Mesenchymal stem cell (in vitro differentiated cells and primary cell): ENCODE measurements at regions not wholly inside any gene's neighbourhood (a gene's known extent, or its start where the extent isn't known, plus 50 kb on each side); places are given as distances from the start of the nearest gene placed in this dataset.
"Not testable (repeated sequence)": the region's sequence is repeated elsewhere in the genome, so short reads cannot be mapped to it uniquely, and the experiment has no call there.

Experiments used
- DNase-seq: peaks from one replicate; pipeline ENCODE4 v3.0.0-alpha.2; 2013
- H2AFZ ChIP-seq: one replicate; pipeline ENCODE4 v1.6.1; 2013; ENCODE audit warnings: low read depth, mild to moderate bottlenecking, control low read depth, inconsistent platforms, low read length, moderate library complexity
- H2AK5ac ChIP-seq: 2 replicates; pipeline ENCODE4 v1.6.1; 2013; ENCODE audit warnings: low read length, moderate library complexity, mild to moderate bottlenecking, inconsistent platforms; ENCODE audit not compliant: severe bottlenecking
- H2BK120ac ChIP-seq: one replicate; pipeline ENCODE4 v1.6.1; 2013; ENCODE audit warnings: low read depth, mild to moderate bottlenecking, inconsistent platforms, low read length, moderate library complexity
- H2BK12ac ChIP-seq, 2 experiments: one replicate each; pipeline ENCODE4 v1.6.1; 2013; ENCODE audit warnings: inconsistent platforms in 2 of 2, low read length in 2 of 2, mild to moderate bottlenecking in 2 of 2, moderate library complexity in 2 of 2, control low read depth in 1 of 2
- H2BK15ac ChIP-seq: one replicate; pipeline ENCODE4 v1.6.1; 2013; ENCODE audit warnings: mild to moderate bottlenecking, low read depth, inconsistent platforms; ENCODE audit not compliant: poor library complexity, severe bottlenecking
- H2BK5ac ChIP-seq: 2 replicates; pipeline ENCODE4 v1.6.1; 2013; ENCODE audit warnings: low read depth, mild to moderate bottlenecking, low read length, control low read depth, inconsistent platforms; ENCODE audit not compliant: poor library complexity, severe bottlenecking
- H3K14ac ChIP-seq, 2 experiments: one replicate each; pipeline ENCODE4 v1.6.1; 2013; ENCODE audit warnings: inconsistent platforms in 2 of 2, low read length in 2 of 2, control low read depth in 1 of 2, mild to moderate bottlenecking in 1 of 2, moderate library complexity in 1 of 2
- H3K18ac ChIP-seq, 2 experiments: one replicate each; pipeline ENCODE4 v1.6.1; 2013; ENCODE audit warnings: inconsistent platforms in 2 of 2, low read length in 2 of 2, control low read depth in 1 of 2, low read depth in 1 of 2, mild to moderate bottlenecking in 1 of 2
- H3K23ac ChIP-seq, 2 experiments: one replicate each; pipeline ENCODE4 v1.6.1; 2013; ENCODE audit warnings: inconsistent platforms in 2 of 2, low read length in 2 of 2, mild to moderate bottlenecking in 2 of 2, moderate library complexity in 2 of 2, control low read depth in 1 of 2
- H3K27ac ChIP-seq: 2 replicates; pipeline ENCODE4 v1.5.1; 2013; ENCODE audit warnings: mild to moderate bottlenecking, moderate library complexity, low read length, control low read depth, inconsistent platforms; ENCODE audit not compliant: poor library complexity, severe bottlenecking
- H3K27me3 ChIP-seq, 2 experiments: 2 replicates each; pipeline versions ENCODE4 v1.6.1 to v1.7.0; 2013; ENCODE audit warnings: low read length in 2 of 2, mild to moderate bottlenecking in 2 of 2, moderate library complexity in 2 of 2, control low read depth in 1 of 2, inconsistent platforms in 1 of 2; ENCODE audit not compliant: control insufficient read depth in 1 of 2, insufficient read depth in 1 of 2
- H3K36me3 ChIP-seq, 2 experiments: 2 replicates each; pipeline versions ENCODE4 v1.6.1 to v1.7.0; 2013; ENCODE audit warnings: low read length in 2 of 2, control low read depth in 1 of 2, inconsistent platforms in 1 of 2, low read depth in 1 of 2, mild to moderate bottlenecking in 1 of 2; ENCODE audit not compliant: insufficient read depth in 2 of 2, control insufficient read depth in 1 of 2
- H3K4ac ChIP-seq, 2 experiments: one replicate each; pipeline ENCODE4 v1.6.1; 2013; ENCODE audit warnings: inconsistent platforms in 2 of 2, low read length in 2 of 2, mild to moderate bottlenecking in 2 of 2, moderate library complexity in 2 of 2, control low read depth in 1 of 2, low read depth in 1 of 2
- H3K4me1 ChIP-seq: 2 replicates; pipeline ENCODE4 v1.6.1; 2013; ENCODE audit warnings: low read depth, low read length, control low read depth; ENCODE audit not compliant: control insufficient read depth, insufficient read depth
- H3K4me2 ChIP-seq: 2 replicates; pipeline ENCODE4 v1.6.1; 2013; ENCODE audit warnings: low read length, mild to moderate bottlenecking, inconsistent platforms; ENCODE audit not compliant: poor library complexity, severe bottlenecking
- H3K4me3 ChIP-seq, 2 experiments: 2 replicates each; pipeline versions ENCODE4 v1.5.1 to v1.7.0; 2013; ENCODE audit warnings: low read length in 2 of 2, mild to moderate bottlenecking in 2 of 2, control low read depth in 1 of 2, low read depth in 1 of 2; ENCODE audit not compliant: insufficient read depth in 1 of 2
- H3K79me1 ChIP-seq: replicated peaks from 2 replicates; pipeline ENCODE4 v1.6.1; 2013; ENCODE audit warnings: mild to moderate bottlenecking, control low read depth, low read length, inconsistent platforms; ENCODE audit not compliant: poor library complexity, severe bottlenecking
- H3K9ac ChIP-seq: 2 replicates; pipeline ENCODE4 v1.7.0; 2013; ENCODE audit warnings: mild to moderate bottlenecking, low read length, moderate library complexity
- H3K9me3 ChIP-seq: 2 replicates; pipeline ENCODE4 v1.7.0; 2013; ENCODE audit warnings: mild to moderate bottlenecking, low read length; ENCODE audit not compliant: control insufficient read depth
- H4K8ac ChIP-seq: one replicate; pipeline ENCODE4 v1.6.1; 2013; ENCODE audit warnings: inconsistent platforms, mild to moderate bottlenecking, low read length, moderate library complexity
- H4K91ac ChIP-seq: one replicate; pipeline ENCODE4 v1.6.1; 2013; ENCODE audit warnings: mild to moderate bottlenecking, low read length, inconsistent platforms
- WGBS: methylation state at CpG from one replicate; pipeline ENCODE4 v1.1.7; 2013; ENCODE audit warnings: mixed read lengths; 5-methylcytosine and 5-hydroxymethylcytosine counted together

DNA sequence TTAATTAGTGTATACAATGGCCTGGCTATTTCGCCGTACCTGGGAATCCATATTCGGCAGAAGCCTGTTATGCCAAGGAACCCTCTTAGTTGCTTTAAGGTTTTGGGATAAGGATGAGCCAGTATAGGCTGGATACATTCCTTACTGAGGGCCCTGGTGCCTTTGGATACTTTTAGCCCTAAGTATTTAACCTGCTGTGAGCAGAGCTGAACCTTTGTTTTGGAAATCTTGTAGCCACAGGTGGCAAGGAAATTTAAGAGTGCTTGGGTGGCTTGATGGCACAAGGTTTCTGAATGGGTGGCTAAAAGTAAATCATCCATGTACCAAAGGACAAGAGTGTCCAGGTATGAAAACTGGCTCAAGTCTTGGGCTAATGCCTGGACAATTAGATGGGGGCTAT, 92.2 kb upstream of the RHOBTB1 start:
- not testable (repeated sequence) for H3K9ac ChIP-seq, H3K9me3 ChIP-seq, H3K27me3 ChIP-seq, H3K79me1 ChIP-seq, DNase-seq, H3K4ac ChIP-seq, H4K8ac ChIP-seq, H2BK5ac ChIP-seq, H4K91ac ChIP-seq, H3K18ac ChIP-seq, H2AFZ ChIP-seq, H2BK120ac ChIP-seq, H3K4me2 ChIP-seq, H2BK15ac ChIP-seq, H3K36me3 ChIP-seq, H3K4me3 ChIP-seq, H3K4me1 ChIP-seq, H2AK5ac ChIP-seq, H3K14ac ChIP-seq, H2BK12ac ChIP-seq, H3K27ac ChIP-seq, H3K23ac ChIP-seq
- WGBS: 100% methylated on average over 3 of the region's 3 CpGs

GRCh38 chr10:61031341-61031740, 87.4 kb upstream of the RHOBTB1 start:
- H3K4me1 ChIP-seq: peaks cover 3% of the 10 kb centered on the region

DNA sequence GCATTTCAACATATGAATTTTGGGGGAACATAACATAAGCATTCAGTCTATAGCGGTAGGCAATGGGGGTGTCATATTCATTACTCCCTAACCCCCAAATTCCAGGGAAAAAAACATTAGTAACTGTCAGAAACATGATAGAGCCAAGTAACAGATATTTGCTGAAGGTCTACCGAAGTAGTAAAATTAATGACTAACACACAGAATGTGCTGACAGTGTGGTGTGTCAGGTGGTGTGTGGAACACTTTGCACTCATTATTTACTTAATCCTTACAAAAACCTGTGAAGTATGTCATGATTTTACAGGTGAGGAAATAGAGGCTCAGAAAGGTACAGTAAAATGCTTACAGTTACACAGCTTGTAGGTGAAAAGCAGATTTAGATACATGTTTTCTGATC, 85.4 kb upstream of the RHOBTB1 start:
- no CpG with 5 or more reads among the region's 2 CpGs for WGBS
- Histone ChIP-seq H3K14ac (no peak overlapping the region), H3K79me1 (no peaks in the 10 kb centered on the region)

More at GRCh38 chr10:61031341-61031740, 87.4 kb upstream of the RHOBTB1 start:
- no peak overlapping the region for H2BK15ac ChIP-seq
- H3K4me2 ChIP-seq: no peak overlapping the region
- H2BK120ac ChIP-seq: no peak overlapping the region
- no peak overlapping the region for H3K4me3 ChIP-seq
- no peak overlapping the region for H2AK5ac ChIP-seq
- no peak overlapping the region for H2AFZ ChIP-seq
- H3K27ac ChIP-seq: no peak overlapping the region
- peaks cover 0 to 6% of the 10 kb centered on the region in 2 experiments for H3K27me3 ChIP-seq
- no peak overlapping the region for H2BK5ac ChIP-seq
- no peak overlapping the region for H3K14ac ChIP-seq
- no peak overlapping the region for H3K18ac ChIP-seq
- H3K9ac ChIP-seq: no peak overlapping the region
- 97% methylated on average over 3 of the region's 3 CpGs for WGBS
- no peaks in the 10 kb centered on the region for H3K9me3 ChIP-seq
- H4K8ac ChIP-seq: no peak overlapping the region
- H3K36me3 ChIP-seq: no peaks in the 10 kb centered on the region
- no peaks in the 10 kb centered on the region for H3K79me1 ChIP-seq
- peak overlapping the region in 1 of 2 experiments; percentile 37 for H3K4ac ChIP-seq
- H3K23ac ChIP-seq: no peak overlapping the region
- DNase-seq: no peak
- no peak overlapping the region for H2BK12ac ChIP-seq
- no peak overlapping the region for H4K91ac ChIP-seq

DNA sequence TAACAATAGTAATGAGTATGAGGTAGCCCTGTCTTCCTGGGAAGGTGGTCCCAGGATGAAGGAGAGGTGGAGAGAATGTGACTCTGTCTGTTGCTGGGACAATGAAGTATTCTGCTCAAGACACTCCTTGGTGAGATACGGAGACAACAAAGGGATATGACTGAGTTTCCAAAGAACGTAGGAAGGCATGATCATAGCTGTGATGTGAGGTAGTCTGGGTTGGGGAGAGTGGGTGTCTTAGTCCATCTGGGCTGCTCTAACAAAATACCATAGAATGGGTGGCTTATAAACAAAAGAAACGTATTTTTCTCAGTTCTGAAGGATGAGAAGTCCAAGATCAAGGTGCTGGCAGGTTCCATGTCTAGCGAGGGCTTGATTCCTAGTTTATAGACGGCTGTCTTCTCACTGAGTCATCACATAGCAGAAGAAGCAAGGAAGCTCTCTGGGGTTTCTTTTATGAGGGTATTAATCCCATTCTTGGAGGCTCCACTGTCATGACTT, 84.9 kb upstream of the RHOBTB1 start:
- peak; percentile 38 for DNase-seq
- Histone ChIP-seq H3K4me3 (no peak overlapping the region), H3K18ac (no peak overlapping the region), H4K91ac (no peak overlapping the region), H4K8ac (no peak overlapping the region), H3K4me1 (peaks cover 3% of the 10 kb centered on the region), H3K4ac (no peak overlapping the region), H2BK5ac (peak overlapping the region; percentile 59), H3K23ac (no peak overlapping the region), H2BK12ac (peak overlapping the region in 1 of 2 experiments; percentile 10), H2AK5ac (peak overlapping the region; percentile 4), H3K27ac (peak overlapping the region; percentile 73), H3K4me2 (no peak overlapping the region), H2AFZ (peak overlapping the region; percentile 61), H2BK120ac (no peak overlapping the region), H3K36me3 (no peaks in the 10 kb centered on the region), H3K9ac (no peak overlapping the region), H2BK15ac (no peak overlapping the region), H3K9me3 (no peaks in the 10 kb centered on the region), H3K27me3 (peaks cover 0 to 17% of the 10 kb centered on the region in 2 experiments), H3K14ac (no peak overlapping the region), H3K79me1 (no peaks in the 10 kb centered on the region)
- 21% methylated on average over 5 of the region's 5 CpGs for WGBS

More for the DNA sequence above, 85.4 kb upstream of the RHOBTB1 start:
- Histone ChIP-seq H3K27me3 (peaks cover 0 to 17% of the 10 kb centered on the region in 2 experiments), H2AFZ (no peak overlapping the region), H2AK5ac (no peak overlapping the region), H3K4me2 (no peak overlapping the region), H3K27ac (peak overlapping the region; percentile 73), H3K4me1 (peaks cover 3% of the 10 kb centered on the region), H3K4me3 (no peak overlapping the region), H3K18ac (no peak overlapping the region), H4K91ac (no peak overlapping the region), H2BK5ac (no peak overlapping the region), H3K9ac (no peak overlapping the region), H3K9me3 (no peaks in the 10 kb centered on the region), H3K36me3 (no peaks in the 10 kb centered on the region), H2BK12ac (no peak overlapping the region), H2BK120ac (no peak overlapping the region), H3K4ac (no peak overlapping the region), H4K8ac (no peak overlapping the region), H2BK15ac (no peak overlapping the region), H3K23ac (no peak overlapping the region)
- no peak for DNase-seq
